HS-5 (cell line): ENCODE measurements at regions not wholly inside any gene's neighbourhood (a gene's known extent, or its start where the extent isn't known, plus 50 kb on each side); places are given as distances from the start of the nearest gene placed in this dataset.
"Not testable (repeated sequence)": the region's sequence is repeated elsewhere in the genome, so short reads cannot be mapped to it uniquely, and the experiment has no call there.

Source experiments
- DNase-seq: peaks from one replicate; pipeline ENCODE4 v3.0.0-alpha.2; 2012; ENCODE audit warnings: low read depth

DNA sequence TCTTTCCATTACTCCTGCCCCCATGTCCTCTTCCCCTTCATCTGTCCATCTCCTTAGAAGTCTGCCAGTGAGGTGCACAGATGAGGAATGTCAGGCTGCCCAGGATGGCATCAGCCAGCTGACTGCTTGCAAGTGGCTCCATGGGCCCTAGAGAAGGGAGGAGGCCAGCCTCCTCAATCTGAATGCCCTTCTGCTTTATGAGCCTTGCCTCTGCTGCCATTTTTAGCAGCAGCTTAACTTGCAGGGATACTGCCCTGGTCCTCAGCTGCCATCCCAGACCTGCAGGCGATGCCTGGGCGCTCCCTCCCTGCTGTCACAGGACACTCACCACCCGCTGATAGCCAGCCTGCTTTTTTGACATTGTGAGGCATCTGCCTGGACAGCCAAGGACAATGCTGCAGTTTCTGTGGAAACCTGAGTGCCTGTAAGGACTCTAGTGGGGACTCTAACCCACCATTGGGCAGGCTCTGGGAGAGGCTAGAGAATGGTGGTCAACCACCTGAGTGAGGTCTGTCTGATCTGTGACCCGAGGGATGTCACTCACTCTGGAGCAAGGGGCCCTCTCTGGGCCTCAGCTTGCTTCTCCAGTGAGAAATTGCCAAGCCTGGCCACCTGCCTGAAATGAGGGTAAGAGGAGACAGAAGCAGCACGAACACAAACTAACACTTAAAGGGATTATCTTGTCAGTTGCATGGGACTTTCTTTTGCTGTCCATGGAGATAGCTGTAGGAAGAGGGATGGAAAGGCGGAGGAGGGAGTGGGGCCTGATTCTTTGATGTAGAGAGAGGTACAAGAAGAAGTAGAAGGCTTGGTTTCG, 185.0 kb downstream of the MIS18A start:
- no peak for DNase-seq

DNA sequence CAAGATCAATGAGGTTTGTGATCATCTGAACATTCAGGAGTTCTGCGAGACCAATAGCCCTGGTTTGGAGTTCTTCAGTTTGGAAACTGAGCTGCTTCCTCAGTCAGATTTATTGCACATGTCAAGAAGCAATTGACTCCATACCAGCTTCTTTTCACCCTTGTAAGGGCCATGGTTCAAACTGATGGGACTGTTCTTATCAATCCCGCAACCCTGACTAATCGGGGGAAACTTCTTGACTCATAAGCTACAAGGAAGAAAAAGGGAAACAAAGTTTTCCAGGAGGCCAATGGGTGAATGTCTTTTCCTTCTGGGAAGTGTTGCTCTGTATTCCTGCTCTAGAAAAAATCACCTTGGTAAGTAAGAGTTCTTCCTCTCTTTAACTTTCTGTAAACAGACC, 187.9 kb downstream of the MIS18A start:
- DNase-seq, result no peak

GRCh38 chr21:32089766-32090165, 189.1 kb downstream of the MIS18A start:
- DNase-seq, result no peak

- no peak for DNase-seq
Observed at GRCh38 chr21:32088471-32088870, 190.4 kb downstream of the MIS18A start.

DNA sequence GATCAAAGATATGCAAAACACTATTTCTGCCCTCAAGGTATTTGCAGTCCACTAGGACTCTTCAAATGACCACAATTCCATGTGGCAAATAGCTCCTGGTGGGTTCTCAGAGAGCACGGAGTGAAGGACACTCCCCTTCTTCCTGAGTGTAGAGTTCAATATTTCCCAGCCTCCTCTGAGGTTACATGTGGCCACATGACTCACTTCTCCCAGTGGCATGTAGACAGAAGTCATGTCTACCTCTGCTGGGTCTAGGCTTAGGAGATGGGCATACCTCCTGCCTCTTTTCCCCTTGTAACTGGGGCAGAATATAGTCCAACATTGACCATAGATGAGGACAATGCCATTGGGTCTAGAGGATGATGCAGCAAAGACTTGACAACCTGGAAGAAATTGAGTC, 191.4 kb downstream of the MIS18A start:
- no peak for DNase-seq

GRCh38 chr21:32083197-32083596, 195.7 kb downstream of the MIS18A start:
- peak; percentile 33 for DNase-seq

GRCh38 chr21:32082466-32082865, 196.4 kb downstream of the MIS18A start:
- no peak for DNase-seq

DNA sequence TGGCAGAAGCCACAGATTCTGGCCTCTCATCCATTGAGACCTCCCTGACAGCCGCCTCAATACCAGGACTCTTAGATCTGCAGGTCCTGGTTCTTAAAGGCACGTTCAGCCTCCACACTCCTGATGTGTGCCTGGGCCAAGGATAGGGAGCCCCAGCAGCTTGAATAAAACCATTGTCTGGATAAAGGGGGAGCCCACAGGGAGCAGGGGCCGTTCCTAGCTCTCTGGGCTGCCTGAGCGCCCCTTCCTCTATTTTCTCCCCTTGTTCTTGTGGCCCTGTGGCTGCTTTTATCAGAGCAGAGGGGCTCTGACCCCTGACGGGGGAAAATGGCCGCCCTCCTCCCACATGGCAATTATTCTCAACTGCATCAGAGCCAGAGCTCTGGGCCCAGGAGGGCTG, 200.8 kb downstream of the HUNK start:
- no peak for DNase-seq

DNA sequence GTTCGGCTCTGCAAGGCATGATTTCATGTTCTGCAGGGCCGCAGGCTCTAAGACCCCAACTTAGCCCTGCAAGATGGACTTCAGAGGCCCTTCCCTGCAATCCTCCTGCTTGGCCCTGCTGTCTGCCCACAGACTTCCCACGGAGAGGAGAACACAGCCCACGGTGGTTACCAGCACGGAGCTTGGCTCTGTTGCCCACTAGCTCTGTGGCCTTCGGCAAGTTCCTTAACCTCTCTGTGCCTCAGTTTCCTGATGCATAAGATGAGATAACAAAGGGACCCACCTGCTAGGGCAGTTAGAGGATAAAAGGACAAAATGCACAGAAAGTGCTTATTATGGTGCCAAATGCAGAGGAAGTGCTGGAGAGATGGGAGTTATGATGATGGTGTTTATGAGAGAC, 200.4 kb downstream of the HUNK start:
- DNase-seq, result no peak

- DNase-seq, result not testable (repeated sequence)
Observed at GRCh38 chr21:32071620-32072019, 198.8 kb downstream of the HUNK start.

DNA sequence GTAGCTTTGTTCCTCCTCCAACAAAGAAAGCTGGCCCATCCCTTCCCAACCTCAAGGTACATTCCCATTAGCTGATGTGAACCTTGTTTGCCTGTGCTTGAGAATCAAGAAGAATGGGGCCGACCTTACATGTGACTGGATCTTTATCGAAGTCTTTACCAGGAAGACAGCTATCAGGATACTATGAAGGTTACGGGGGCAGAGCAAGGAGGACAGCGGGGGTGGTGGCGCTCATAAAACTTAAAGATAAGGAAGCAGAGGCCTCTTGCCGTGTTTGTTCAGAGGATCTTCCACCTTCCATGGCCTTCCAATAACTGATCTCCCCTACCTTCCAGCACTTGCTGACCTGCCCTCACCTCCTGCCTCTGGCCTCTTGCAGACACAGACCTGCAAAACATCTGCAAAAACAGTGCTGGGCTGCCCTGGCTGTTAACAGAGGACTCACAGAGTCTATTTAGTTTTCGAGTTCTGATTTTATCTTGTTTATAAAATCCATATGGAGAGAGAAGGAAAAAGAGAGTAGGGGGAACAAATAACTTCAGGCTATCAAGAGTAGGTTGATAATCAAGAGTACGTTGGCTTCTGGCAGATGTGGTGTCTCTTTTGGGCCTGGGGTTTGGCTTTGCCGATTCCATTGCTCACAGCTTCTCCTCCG, 198.0 kb downstream of the HUNK start:
- DNase-seq, result no peak

DNA sequence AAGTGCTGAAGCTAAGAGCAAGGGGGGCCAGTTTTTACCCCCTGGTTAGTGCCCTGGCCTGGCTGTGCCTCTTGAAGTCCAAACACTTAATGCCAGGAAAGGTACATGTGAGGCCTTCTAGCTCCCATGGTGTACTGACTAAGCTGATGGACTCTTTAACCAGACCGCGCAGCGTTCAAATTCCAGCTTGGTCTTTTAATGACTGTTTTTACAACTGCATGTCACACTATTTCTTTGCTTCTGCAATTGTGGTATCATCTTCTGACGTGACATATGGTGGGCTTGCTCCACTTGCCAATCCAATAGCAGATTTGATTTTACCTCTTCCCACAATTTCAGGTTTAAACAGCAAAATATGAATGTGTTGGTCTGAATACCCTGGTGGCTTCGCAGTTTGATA, 197.3 kb downstream of the HUNK start:
- DNase-seq, result no peak

DNA sequence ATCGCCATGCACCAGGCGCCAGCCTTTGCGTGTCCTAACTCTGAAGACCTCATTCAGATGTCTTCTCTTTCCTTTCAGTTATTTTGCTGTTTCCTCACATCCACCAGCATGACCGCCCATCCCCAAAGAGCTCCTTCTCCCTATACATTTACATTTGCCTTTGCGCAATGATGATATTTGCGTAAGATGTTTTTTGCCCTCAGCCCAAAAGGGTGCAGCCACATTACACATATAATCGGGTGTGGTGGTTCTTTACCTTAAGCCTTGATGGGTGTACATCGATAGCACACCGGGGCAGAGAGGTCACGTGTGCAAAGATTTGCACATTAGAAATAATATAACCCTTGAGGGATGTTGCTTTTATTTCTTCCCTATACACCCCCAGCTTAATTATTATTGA, 192.8 kb downstream of the HUNK start:
- DNase-seq, result no peak

GRCh38 chr21:32064281-32064910, 191.6 kb downstream of the HUNK start:
- no peak for DNase-seq

GRCh38 chr21:32062591-32063227, 189.9 kb downstream of the HUNK start:
- DNase-seq, result no peak

- DNase-seq, result no peak
Observed at GRCh38 chr21:32061729-32062128, 188.9 kb downstream of the HUNK start.

DNA sequence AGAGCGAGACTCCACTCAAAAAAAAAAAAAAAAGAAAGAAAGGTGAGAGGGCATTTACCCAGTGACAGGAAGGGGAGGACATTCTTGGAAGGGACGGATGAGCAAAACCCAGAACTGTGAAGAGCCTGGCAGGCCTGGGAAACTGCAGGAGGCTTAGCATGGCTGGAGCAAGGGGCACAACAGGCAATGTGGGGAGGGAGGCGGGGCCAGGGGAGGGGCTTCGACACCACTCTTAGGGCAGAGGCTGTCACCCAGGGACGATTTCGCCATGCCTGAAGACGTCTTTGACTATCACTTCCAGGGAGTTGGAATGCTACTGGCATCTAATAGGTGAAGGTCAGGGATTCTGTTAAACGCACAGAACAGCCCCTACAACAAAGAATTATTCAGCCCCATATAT, 184.0 kb downstream of the HUNK start:
- DNase-seq, result no peak

DNA sequence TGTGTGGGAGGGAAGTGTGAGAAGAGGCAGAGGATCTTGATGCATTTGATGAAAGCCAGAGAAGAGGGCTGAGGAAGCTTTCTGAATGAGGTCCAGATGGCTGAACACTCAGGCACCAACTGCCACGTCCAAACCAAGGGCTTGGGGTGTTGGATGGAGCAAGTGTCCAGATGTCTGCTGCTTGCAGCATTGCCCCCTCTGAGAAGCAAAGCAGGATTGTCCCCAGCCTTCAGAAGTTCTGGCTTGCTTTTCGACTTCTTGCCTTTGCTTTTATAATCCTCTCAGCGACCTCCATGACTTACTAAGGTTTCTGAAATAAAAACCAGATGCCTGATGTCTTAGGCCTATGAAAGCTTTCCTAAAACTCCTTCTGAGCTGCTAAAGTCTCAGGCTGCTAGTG, 182.5 kb downstream of the HUNK start:
- DNase-seq, result no peak
